Right lobe of liver (tissue), 4 donors: ENCODE measurements at regions not wholly inside any gene's neighbourhood (a gene's known extent, or its start where the extent isn't known, plus 50 kb on each side); places are given as distances from the start of the nearest gene placed in this dataset.

Experiments used
- POLR2A ChIP-seq: fragments of 450-650 bp; IDR thresholded peaks from one replicate; pipeline ENCODE4 v1.6.1; 2017; ENCODE audit warnings: antibody characterized with exemption, mild to moderate bottlenecking
- TF ChIP-seq, protein P1 (sequence below), 4 donors: fragments of 200-600 bp in 3 of 4; fragments of 450-650 bp in 1 of 4; IDR thresholded peaks; one replicate each; pipeline versions ENCODE4 v1.5.1 to v1.8.0; 2016 to 2022; ENCODE audit warnings: antibody characterized with exemption in 4 of 4, mild to moderate bottlenecking in 2 of 4
- donor health status: DM: no; HTN: no; CAD: no.
- donor health status: DM: no; HTN: no; CAD: no.
- donor health status: DM: no; HTN: yes; CAD: no.

DNA sequence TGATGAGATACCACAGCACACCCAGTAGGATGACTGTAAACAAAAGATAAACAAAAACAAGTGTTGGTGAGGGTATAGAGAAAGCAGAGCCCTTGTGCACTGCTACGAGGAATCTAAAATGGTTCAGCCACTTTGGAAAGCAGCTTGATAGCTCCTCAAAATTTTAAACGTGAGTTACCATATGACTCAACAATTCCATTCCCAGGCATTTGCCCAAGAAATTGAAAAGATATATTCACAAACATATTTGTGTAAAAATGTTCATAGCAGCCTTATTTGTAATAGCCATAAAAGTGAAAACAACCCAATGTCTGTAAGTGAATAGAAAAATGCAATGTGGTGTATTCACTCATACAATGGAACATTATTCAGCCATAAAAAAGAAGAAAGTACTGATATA lies 141.0 kb upstream of the BTBD3 start:
- TF ChIP-seq POLR2A, result no peak
- TF ChIP-seq, protein P1, sequence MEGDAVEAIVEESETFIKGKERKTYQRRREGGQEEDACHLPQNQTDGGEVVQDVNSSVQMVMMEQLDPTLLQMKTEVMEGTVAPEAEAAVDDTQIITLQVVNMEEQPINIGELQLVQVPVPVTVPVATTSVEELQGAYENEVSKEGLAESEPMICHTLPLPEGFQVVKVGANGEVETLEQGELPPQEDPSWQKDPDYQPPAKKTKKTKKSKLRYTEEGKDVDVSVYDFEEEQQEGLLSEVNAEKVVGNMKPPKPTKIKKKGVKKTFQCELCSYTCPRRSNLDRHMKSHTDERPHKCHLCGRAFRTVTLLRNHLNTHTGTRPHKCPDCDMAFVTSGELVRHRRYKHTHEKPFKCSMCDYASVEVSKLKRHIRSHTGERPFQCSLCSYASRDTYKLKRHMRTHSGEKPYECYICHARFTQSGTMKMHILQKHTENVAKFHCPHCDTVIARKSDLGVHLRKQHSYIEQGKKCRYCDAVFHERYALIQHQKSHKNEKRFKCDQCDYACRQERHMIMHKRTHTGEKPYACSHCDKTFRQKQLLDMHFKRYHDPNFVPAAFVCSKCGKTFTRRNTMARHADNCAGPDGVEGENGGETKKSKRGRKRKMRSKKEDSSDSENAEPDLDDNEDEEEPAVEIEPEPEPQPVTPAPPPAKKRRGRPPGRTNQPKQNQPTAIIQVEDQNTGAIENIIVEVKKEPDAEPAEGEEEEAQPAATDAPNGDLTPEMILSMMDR (IDR thresholded peaks at IDR 0.05), result no peak
